Kasumi-1 (cell line): ENCODE measurements at regions not wholly inside any gene's neighbourhood (a gene's known extent, or its start where the extent isn't known, plus 50 kb on each side); places are given as distances from the start of the nearest gene placed in this dataset.
"Not testable (repeated sequence)": the region's sequence is repeated elsewhere in the genome, so short reads cannot be mapped to it uniquely, and the experiment has no call there.

Experiments
- DNase-seq, 2 experiments: peaks; one replicate each; lab custom pipeline; 2025; lab: John Stamatoyannopoulos, UW

GRCh38 chr13:18663222-18663621 lies 518.4 kb downstream of the TUBA3C start:
- DNase-seq: not testable (repeated sequence)

DNA sequence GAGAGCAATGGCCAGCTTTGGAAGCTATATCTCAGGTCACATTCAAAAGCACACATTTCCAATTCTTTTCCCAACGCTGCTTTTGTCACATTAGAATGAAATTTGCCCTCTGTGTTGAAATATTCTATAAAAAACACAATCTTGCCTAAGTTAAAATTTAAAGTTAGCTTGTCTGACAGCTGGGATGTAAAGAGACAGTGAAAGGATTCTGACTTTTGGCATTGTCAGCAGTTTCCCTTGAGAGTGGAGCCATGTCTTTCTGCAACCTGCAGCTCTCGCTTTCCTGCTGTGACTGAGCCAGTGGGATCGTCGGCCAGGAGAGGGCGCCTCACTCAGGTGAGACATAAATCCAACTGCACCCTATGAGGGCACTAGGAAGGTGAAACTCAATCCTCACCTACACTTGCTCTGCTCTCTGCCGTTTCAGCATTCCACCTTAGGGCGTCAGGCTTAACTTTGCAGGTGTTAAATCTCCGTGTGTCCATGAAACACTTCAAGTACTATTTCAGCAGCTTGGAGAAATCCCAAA lies 537.9 kb downstream of the TUBA3C start:
- not testable (repeated sequence) for DNase-seq

- not testable (repeated sequence) for DNase-seq
Observed at GRCh38 chr13:18628928-18629327, 552.7 kb downstream of the TUBA3C start.

DNA sequence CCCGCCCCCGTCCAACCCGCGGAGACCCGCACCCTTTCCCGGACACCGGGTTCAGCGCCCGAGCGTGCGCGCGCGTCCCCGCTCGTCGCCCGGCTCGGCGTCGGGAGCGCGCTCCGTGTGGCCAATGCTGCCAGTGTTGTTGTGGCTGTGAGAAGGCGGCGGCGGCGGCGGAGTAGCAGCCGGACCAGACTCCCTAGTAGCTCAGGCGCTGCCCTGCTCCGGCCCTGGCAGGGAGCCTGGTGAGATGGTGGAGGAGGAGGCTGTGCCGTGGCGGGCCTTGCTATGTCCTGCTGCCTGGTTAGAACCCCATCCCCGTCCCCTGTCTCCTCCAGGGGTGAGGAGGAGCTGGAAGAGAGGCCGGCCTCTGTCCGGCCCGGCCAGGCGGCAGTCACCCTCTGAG lies 553.2 kb downstream of the TUBA3C start:
- DNase-seq: no peak

DNA sequence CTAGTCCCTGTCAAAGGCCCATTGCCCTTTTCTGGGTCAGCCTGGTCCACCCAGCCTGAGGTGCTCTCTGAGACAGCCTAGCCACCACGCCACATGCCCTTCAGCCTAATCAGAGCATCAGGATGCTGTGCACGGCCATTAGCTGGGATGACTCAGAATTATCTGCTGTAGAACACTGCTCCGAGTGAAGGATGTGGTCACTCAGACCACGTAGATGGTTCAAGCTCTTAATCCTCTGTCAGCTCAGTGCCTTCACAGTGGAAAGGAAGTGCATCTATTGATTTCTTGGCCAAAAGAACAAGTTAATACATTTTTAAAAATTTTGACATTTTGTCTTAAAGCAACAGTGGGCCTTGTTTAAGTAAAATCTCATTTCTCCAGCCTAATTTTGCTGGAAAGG lies 557.6 kb downstream of the TUBA3C start:
- DNase-seq: not testable (repeated sequence)

- not testable (repeated sequence) for DNase-seq
Observed at GRCh38 chr13:18618442-18618841, 563.2 kb downstream of the TUBA3C start.

GRCh38 chr13:18610476-18610875 lies 571.1 kb downstream of the TUBA3C start:
- not testable (repeated sequence) for DNase-seq

DNA sequence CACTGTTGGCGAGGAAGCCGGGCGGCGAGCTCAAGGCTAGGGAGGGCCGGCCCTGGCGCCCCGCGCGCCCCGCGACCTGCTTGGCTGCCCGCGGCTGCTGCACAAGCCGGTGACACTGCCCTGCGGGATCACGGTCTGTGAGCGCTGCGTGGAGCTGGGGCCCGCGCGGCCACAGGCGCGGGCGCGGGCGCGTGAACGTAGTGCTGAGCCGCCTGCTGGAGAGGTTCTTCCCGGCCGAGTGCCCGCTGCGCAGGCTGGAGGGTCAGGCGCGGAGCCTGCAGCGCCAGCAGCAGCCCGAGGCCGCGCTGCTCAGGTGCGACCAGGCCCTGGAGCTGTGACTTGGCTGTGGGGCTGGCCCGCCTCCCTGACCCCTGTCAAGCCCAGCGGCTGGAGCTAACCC lies 572.3 kb downstream of the TUBA3C start:
- DNase-seq: not testable (repeated sequence)

DNA sequence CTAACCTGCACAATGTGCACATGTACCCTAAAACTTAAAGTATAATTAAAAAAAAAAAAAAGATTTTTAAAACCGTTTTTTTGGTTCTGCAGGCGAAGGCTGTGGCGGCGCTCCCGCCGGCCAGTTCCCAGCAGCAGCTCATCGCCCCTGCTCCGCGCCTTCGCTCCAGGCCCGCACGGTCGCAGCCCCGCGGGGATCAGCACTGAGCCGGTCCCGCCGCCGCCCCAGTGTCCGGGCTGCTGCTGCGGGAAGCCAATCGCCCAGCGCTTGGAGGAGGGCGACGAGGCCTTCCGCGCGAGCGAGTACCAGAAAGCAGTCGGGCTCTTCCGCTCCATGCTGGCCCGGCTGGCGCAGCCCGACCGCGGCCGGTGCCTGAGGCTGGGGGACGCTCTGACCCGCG lies 572.8 kb downstream of the TUBA3C start:
- not testable (repeated sequence) for DNase-seq

GRCh38 chr13:18600366-18600765 lies 581.3 kb downstream of the TUBA3C start:
- DNase-seq: not testable (repeated sequence)

GRCh38 chr13:18599791-18600211 lies 581.8 kb downstream of the TUBA3C start:
- not testable (repeated sequence) for DNase-seq

- DNase-seq: not testable (repeated sequence)
Observed at GRCh38 chr13:18598543-18598942, 583.1 kb downstream of the TUBA3C start.

DNA sequence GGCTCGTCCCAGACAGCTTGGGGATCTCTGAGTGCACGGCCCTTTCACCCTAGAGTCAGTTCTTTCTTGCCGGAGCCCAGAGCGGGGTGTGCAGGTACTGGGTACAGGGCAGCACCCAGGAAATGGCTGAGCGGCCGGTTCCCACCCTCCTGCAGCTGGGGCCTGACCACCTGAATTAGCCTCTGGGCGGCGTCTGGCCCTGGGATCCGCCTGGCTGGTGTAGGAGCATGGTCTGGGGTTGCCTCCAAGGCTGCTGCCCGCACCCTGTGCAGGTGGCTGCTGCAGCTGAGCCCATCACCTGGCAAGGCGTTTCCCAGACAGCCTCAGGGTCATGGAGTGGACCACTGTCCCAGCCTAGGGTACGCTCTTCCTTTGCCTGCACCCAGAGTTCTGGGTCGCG lies 583.7 kb downstream of the TUBA3C start:
- DNase-seq: not testable (repeated sequence)

GRCh38 chr13:18577103-18577502 lies 604.5 kb downstream of the TUBA3C start:
- DNase-seq: not testable (repeated sequence)

DNA sequence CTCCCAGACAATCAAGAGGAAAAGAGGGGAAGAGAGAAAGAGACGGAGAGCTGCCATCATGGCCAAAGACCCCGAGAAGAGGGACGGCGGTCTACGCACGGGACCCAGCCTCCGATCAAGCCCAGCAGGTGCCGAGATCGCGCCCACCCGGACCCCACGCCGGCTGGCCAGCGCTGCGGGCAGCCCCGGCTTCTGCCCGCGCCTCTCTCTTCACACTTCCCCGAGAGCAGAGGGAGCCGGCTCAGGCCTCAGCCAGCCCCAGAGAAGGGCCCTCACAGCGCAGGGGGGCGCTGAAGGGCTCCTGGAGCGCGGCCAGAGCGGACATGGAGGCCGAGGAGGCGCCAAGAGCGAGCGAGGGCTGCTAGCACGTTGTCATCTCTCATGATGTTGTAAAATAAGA lies 613.7 kb downstream of the TUBA3C start:
- DNase-seq: not testable (repeated sequence)
